ENCODE measurements at regions not wholly inside any gene's neighbourhood (a gene's known extent, or its start where the extent isn't known, plus 50 kb on each side); places are given as distances from the start of the nearest gene placed in this dataset.

DNA sequence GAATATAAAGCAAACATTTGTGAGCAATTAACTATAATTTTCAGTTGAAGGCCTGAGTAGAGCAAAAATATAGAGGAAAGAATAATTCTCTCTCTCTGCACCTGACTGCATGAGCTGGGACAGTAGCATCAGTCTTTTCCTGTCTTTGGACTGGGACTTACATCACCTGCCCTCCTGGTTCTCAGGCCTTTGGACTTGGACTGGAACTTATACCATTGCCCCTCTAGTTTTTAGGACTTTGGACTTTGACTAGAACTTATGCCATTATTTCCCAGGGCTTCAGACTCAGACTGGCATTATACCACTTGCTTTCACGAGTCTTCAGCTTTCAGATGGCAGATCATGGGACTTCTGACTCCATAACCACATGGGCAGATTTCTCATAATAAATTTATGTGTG is 81.0 kb upstream of the SLC25A13 start:
- DNase-seq (ENCODE audit: low spot score) = no peak
- in situ Hi-C loops (cut with MboI; ENCODE audit: low sequenced_read_pairs, unreplicated experiment) = loop anchor here (25.0 kb wide), 1 partner anchor 634 kb away; no protein-coding TSS in a partner anchor
- TF ChIP-seq, protein P1, sequence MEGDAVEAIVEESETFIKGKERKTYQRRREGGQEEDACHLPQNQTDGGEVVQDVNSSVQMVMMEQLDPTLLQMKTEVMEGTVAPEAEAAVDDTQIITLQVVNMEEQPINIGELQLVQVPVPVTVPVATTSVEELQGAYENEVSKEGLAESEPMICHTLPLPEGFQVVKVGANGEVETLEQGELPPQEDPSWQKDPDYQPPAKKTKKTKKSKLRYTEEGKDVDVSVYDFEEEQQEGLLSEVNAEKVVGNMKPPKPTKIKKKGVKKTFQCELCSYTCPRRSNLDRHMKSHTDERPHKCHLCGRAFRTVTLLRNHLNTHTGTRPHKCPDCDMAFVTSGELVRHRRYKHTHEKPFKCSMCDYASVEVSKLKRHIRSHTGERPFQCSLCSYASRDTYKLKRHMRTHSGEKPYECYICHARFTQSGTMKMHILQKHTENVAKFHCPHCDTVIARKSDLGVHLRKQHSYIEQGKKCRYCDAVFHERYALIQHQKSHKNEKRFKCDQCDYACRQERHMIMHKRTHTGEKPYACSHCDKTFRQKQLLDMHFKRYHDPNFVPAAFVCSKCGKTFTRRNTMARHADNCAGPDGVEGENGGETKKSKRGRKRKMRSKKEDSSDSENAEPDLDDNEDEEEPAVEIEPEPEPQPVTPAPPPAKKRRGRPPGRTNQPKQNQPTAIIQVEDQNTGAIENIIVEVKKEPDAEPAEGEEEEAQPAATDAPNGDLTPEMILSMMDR (IDR thresholded peaks at IDR 0.05; ENCODE audit: borderline replicate concordance, control extremely low read depth, extremely low read depth, insufficient read depth, missing control alignments) = no peak

DNA sequence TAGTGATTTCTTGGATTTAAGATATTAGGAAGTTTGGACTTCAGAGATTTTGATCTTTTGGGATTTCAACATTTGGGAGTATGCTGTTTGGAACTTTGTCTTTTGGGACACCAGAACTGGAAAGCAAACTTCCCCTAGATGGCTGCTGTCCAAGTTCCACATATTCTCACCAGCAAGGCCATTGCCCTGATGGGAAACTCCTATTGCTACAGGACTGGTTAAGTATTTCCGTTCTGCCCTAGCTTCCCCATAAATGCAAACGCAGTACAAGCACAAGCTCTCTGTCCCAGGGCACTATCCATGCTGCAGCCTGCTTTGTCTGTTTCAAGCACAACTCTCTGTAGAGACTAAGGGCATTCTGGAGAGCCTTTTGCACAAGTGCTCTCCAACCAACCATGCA is 79.3 kb upstream of the SLC25A13 start:
- in situ Hi-C loops (cut with MboI; ENCODE audit: low sequenced_read_pairs, unreplicated experiment) = loop anchor here (25.0 kb wide), 1 partner anchor 636 kb away; no protein-coding TSS in a partner anchor
- DNase-seq (ENCODE audit: low spot score) = no peak
- TF ChIP-seq, protein P1 (IDR thresholded peaks at IDR 0.05; ENCODE audit: borderline replicate concordance, control extremely low read depth, extremely low read depth, insufficient read depth, missing control alignments) = no peak

DNA sequence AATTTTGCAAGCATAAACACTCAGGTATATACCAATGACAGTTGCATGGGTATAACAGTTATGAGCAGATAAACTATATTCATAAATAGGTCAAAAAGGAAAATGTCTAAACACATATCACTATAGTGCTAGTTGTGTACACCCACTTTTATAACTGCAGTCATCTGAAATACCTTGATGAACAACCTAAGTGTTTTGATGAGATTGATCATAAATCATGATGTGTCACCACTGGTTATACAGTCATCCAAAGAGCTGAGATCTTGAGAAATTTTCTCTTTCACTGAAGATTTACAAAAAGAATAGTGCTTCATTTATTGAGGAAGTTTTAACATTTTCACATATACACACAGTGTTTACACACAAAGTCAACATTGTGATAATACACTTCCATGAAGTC is 78.6 kb upstream of the SLC25A13 start:
- TF ChIP-seq, protein P1 (IDR thresholded peaks at IDR 0.05; ENCODE audit: borderline replicate concordance, control extremely low read depth, extremely low read depth, insufficient read depth, missing control alignments) = no peak
- DNase-seq (ENCODE audit: low spot score) = no peak
- in situ Hi-C loops (cut with MboI; ENCODE audit: low sequenced_read_pairs, unreplicated experiment) = loop anchor here (25.0 kb wide), 1 partner anchor 637 kb away; no protein-coding TSS in a partner anchor

DNA sequence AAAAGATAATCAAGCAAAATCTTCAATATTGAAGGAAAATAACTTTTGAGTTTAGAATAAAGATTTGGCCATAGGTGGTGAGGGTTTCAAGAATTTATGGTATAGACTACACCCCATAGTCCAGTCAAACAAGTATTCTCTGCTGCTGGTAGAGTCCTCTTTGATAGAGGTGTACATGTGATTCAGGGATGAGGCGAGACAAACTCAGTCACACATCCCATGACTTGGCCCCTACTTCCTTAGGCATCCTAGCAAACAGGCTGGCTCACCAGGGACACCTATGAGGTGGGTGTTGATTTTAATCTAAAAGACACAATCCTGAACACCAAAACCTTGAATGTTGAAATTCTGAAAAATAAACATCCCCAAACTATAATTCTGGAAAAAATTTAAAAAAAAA is 78.1 kb upstream of the SLC25A13 start:
- in situ Hi-C loops (cut with MboI; ENCODE audit: low sequenced_read_pairs, unreplicated experiment) = loop anchor here (25.0 kb wide), 1 partner anchor 637 kb away; no protein-coding TSS in a partner anchor
- TF ChIP-seq, protein P1 (IDR thresholded peaks at IDR 0.05; ENCODE audit: borderline replicate concordance, control extremely low read depth, extremely low read depth, insufficient read depth, missing control alignments) = no peak
- DNase-seq (ENCODE audit: low spot score) = no peak

DNA sequence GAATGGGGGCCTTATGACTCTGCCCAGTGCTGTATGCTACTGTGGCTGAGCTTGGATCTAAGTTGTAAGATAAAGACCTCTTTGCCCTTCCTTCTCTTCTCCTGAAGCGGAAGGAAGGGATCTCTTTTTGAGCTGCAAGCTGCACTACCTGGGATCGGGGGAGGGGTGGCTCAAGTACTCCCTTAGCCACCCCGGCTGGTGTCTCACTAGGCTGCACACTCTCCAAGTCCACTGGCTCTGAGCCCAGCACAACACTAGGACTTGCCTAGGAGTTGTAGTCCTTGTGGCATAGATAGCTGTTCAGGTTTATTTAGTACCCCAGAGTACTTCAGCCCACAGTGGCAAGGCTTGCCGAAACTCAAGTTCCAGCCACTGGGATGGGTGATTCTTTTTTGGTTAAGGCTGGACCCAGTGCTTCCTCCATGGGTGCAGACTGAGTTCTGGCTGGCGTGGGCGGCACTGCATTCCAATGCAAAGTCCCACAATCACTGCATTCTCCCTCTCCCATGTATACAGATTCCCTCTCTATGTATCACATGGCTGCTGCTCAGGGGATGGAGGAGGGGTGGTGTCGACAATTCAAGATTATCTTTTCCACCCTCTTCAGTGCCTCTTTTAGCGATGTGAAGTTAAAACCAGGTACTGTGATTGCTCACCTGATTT is 76.2 kb upstream of the SLC25A13 start:
- no peak for DNase-seq (ENCODE audit: low spot score)
- in situ Hi-C loops (cut with MboI; ENCODE audit: low sequenced_read_pairs, unreplicated experiment) = no loop called here
- TF ChIP-seq, protein P1 (IDR thresholded peaks at IDR 0.05; ENCODE audit: borderline replicate concordance, control extremely low read depth, extremely low read depth, insufficient read depth, missing control alignments) = no peak

DNA sequence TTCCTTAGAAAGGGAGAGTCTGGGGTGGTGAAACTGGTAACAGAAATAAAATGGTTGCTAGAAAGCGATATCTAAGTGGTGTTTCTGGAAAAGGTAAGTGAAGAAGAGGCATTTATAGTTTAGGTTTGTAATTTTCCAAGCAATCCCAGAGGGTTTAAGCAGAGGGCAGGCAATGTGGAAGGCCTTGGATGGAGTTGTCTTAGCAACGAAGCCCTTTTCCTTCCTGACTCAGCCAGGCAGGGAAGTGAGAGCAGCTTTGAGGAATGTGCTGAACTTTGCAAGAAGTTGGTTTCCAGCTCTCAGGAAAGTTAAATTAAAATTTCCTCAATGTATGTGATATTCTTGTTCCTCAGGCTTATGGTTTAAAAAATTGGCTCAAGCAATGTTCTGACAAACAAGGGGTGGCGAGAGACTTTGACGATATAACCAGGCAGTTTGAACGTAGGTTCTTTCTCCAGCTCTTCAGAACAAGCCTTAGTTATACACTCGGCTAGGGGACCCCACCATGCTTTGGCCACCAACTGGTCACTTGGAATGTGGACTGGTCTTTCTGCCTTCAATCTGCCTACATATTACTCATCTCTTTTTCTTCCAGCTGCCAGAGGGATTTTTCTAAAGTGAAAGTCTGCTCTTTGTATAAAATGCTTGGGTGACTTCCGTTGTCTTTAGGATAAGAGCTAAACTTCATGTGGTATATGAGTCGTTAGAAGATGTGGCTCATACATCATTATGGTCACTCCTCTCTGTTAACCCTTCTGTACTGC is 66.9 kb upstream of the SLC25A13 start:
- in situ Hi-C loops (cut with MboI; ENCODE audit: low sequenced_read_pairs, unreplicated experiment) = no loop called here
- TF ChIP-seq, protein P1 (IDR thresholded peaks at IDR 0.05; ENCODE audit: borderline replicate concordance, control extremely low read depth, extremely low read depth, insufficient read depth, missing control alignments) = no peak
- no peak for DNase-seq (ENCODE audit: low spot score)

Measured in GM13976 (cell line).